NCI-H748 (cell line): ENCODE measurements at regions not wholly inside any gene's neighbourhood (a gene's known extent, or its start where the extent isn't known, plus 50 kb on each side); places are given as distances from the start of the nearest gene placed in this dataset.
A peak's percentile ranks its signal among the peaks of the same experiment; 100 is the strongest.
"Not testable (repeated sequence)": the region's sequence is repeated elsewhere in the genome, so short reads cannot be mapped to it uniquely, and the experiment has no call there.

ENCODE experiments used
- DNase-seq: peaks from one replicate; lab custom pipeline; 2025; ENCODE audit not compliant: unreplicated experiment; lab: John Stamatoyannopoulos, UW

- DNase-seq, result peak; percentile 92
Measured at GRCh38 chr14:89661392-89661791, 244.4 kb upstream of the FOXN3 start.

DNA sequence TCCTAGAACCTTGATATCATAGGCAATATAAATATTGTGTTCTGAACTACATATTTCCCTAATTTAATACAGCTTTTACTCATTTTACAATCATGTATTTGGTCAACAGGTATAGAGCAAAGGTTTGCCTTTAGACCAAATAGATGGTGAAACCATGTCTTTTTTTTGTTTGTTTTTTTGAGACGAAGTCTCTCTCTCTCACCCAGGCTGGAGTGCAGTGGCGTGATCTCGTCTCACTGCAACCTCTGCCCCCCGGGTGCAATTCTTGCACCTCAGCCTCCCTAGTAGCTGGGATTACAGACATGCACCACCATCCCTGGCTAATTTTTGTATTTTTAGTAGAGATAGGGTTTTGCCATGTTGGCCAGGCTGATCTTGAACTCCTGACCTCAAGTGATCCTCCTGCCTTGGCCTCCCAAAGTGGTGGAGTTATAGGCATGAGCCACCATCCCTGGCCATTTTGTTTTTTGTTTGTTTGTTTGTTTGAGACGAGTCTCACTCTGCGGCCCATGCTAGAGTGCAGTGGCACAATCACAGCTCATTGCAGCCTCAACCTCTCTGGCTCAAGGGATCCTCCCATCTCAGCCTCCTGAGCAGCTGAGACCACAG lies 243.7 kb upstream of the FOXN3 start:
- DNase-seq, result not testable (repeated sequence)

- no peak for DNase-seq
Measured at GRCh38 chr14:89660166-89660565, 243.1 kb upstream of the FOXN3 start.

DNA sequence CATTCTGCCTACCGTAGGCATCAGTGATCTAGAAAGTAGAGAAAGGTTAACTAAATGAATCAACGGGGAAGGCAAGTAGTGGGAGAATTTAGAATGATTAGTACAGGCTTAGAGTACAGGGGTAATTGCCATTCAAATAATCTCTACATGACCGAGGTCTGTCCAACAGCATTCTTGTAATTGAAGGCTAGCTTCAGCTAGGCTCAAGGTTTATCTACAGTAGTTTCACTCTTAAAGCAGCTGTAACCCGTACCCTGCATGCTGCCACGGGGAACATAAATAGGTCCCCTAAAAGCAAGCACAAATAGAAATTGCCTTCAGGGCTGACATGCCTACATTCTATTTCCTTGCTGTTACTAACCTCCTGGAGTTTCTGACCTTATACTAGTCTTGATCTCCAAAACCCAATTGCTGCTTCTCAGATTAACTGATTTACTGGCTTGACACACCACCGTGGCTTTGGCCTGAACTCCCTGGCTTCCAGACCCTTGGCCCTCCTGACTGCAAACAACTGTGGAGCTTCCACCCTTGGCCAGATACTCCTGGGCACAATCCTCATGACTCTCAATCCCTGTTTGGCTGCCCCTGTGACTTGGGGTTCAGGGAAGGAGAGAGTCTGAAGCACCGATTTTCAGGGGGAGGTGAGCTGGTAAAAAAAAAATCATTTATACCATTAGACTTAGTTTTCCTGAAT lies 242.1 kb upstream of the FOXN3 start:
- DNase-seq, result no peak

DNA sequence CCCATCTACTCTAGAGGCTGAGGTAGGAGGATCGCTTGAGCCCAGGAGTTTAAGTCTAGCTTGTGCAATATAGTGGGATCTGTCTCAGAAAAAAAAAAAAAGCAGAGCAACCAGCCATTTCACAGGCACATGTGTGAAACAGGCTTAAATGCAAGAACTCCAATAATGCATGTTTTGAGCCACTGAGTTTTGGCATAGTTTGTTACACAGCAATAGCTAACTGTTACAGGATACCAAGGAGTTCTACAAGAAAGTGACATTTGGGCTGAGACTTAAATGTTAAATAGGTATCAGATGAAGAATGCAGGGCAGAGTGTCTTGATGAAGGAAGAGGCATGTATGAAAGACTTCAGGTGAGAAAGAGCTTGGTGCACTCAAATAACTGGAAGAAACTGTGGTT lies 240.0 kb upstream of the FOXN3 start:
- DNase-seq, result no peak

DNA sequence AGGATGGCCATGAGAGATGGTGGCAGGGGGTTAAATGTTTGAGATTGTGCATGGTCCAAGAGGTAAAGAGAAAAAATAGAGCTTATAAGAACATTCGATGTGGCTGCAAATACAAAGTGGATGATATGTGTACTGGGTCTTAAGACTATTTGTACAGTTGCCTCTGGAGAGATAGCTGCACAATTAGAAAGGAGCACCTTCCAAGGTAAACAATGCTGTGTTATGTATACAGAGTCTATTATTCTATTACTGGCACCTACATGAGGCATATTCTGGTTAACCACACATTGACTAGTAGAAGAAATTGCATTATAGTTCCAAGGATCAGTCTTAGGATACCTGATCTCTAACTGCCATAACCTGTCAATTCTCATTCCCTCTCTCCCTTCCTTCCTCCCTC lies 238.0 kb upstream of the FOXN3 start:
- peak; percentile 78 for DNase-seq

DNA sequence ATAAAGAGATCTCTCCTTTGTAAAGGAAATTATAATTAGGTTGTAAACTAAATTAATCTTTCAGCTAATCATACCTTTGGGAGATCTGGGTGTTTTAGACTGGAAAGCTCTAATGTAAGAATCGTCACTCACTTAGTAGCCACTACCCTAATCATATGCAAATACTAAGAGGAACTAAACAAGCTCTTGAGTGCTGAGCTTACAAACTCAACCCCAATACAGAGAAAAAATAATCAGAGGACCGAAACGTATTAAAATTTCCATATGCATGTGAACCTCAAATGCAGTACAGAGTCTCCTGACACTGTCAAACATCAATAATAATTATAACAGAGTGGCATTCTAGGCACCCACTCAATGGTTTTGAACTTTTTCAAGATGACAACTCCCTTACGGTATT lies 235.3 kb upstream of the FOXN3 start:
- no peak for DNase-seq

DNA sequence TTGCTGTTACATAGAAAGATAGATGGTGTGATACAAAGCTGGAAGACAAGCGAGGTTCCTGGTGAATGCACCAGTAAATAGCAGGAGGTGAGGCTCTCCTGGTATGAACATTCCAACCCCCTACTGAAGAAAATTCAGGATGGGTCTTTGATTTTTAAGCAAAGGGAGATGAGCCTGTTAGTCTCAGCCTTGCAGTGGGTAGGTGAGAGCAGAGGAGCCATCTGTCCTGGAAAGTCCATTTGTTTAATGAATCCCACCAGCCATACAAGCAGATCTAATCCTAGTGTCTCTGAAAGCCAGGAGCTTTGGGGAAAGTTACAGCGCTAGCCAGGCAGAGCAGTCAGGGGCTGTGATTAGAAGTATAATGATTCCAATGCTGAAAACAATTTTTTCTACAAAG lies 234.8 kb upstream of the FOXN3 start:
- no peak for DNase-seq

DNA sequence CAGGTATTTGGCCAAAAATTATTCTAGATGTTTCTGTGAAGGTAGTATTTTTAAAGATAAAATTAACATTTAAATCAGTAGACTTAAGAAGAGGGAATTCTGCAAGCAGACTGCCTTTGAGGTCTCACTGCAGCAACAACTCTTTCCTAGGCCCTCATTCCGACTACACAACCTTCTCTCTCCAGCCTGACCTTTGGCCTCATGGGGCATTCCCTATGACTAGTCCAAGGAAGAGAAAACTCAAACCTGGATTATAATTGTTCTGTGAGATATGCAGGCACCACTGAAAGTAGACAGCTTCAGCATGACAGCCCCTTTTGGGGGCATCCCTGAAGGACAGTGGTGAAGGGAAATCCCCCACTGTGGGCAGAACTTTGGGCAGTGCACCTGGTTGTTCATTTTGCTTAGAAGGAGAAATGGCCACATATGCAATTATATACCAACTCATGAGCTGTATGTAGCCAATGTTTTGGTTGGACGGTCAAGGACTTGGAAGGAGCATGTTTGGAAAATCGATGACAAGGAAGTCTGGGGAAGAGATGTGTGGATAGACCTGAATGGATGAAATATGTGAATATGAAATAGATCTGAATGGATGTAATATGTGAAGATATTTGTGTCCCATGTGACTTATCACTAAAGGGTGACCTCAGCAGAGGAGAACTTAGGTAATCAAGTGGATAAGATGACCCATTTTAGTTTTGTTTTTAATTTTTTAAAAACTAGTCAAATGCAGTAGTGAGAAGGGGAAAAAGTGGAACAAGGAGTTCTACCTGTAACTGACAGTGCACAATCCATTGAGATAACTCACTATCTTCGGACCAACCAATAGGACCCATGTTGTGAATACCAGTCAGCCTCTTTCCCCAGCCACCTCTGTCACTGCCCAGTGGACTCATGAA lies 233.3 kb upstream of the FOXN3 start:
- DNase-seq, result no peak

GRCh38 chr14:89649451-89650075 lies 232.5 kb upstream of the FOXN3 start:
- no peak for DNase-seq

GRCh38 chr14:89648924-89649323 lies 231.9 kb upstream of the FOXN3 start:
- DNase-seq, result no peak

GRCh38 chr14:89648510-89648909 lies 231.5 kb upstream of the FOXN3 start:
- no peak for DNase-seq

- DNase-seq, result no peak
Measured at GRCh38 chr14:89646971-89647370, 229.9 kb upstream of the FOXN3 start.

GRCh38 chr14:89644641-89645040 lies 227.6 kb upstream of the FOXN3 start:
- DNase-seq, result peak; percentile 79

GRCh38 chr14:89641495-89642175 lies 224.6 kb upstream of the FOXN3 start:
- peak; percentile 57 for DNase-seq

DNA sequence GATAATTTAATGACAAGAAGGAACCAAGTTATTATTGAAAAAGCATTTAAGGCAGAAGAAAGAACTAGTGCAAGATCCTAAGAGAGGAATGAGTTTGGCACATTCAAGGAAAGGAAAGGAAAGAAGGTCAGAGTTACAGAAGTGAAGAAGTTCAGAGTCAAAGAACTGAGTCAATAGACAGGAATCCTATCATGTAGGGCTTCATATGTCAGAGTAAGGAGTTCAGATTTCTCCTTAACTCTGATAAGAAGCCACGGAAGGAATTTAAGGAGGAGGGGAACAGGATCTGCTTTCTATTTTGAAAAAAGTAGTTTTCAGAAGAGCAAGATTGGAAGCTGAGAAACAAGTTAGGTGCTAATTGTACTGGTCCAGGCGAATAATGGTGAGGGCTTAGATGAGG lies 223.1 kb upstream of the FOXN3 start:
- no peak for DNase-seq

DNA sequence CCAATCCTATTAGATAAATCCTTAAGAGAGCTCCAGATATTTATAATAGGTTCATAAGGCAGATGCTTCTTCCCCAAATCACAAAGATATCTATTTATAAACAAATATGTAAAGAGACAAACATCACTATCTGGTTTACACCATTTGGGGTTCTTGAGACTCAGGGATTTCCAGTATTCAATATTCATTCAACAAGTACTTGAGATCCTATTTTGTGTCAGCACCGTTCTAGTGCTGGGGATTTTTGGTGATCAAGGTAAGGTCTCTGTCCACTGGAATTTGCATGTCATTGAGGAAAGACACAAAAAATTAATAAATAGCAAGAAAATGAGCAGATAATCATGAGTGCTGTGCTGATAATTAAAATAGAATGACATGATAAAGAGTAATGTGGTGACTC lies 222.7 kb upstream of the FOXN3 start:
- DNase-seq, result no peak

GRCh38 chr14:89638891-89639290 lies 221.9 kb upstream of the FOXN3 start:
- DNase-seq, result no peak

- DNase-seq, result no peak
Measured at GRCh38 chr14:89637581-89637980, 220.5 kb upstream of the FOXN3 start.

- no peak for DNase-seq
Measured at GRCh38 chr14:89635615-89636014, 218.6 kb upstream of the FOXN3 start.

DNA sequence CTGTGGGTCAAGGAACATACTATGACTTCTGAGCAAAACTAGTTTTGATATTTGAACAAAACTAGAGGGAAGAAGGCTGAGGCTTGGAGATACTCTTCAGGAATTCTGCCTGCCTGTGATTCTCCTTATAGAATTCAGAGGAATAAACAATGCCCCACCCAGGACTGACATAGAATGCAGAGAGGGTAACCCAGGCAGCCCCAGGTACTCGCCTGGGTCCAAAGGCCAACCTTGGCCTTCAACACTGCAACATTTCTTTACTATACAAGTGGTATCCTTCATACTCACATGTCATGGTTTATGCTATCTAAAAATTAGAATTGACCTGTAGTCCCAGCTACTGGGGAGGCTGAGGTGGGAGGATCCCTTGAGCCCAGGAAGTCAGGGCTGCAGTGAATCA lies 217.0 kb upstream of the FOXN3 start:
- DNase-seq, result no peak
